HG03280 (cell line): ENCODE measurements at regions not wholly inside any gene's neighbourhood (a gene's known extent, or its start where the extent isn't known, plus 50 kb on each side); places are given as distances from the start of the nearest gene placed in this dataset.
"Not testable (repeated sequence)": the region's sequence is repeated elsewhere in the genome, so short reads cannot be mapped to it uniquely, and the experiment has no call there.

Experiments
- ATAC-seq: cut with Tn5 transposase; IDR thresholded peaks from one replicate; pipeline ENCODE4 v1.9.1; 2021; ENCODE audit warnings: mild to moderate bottlenecking, moderate library complexity; ENCODE audit not compliant: unreplicated experiment

DNA sequence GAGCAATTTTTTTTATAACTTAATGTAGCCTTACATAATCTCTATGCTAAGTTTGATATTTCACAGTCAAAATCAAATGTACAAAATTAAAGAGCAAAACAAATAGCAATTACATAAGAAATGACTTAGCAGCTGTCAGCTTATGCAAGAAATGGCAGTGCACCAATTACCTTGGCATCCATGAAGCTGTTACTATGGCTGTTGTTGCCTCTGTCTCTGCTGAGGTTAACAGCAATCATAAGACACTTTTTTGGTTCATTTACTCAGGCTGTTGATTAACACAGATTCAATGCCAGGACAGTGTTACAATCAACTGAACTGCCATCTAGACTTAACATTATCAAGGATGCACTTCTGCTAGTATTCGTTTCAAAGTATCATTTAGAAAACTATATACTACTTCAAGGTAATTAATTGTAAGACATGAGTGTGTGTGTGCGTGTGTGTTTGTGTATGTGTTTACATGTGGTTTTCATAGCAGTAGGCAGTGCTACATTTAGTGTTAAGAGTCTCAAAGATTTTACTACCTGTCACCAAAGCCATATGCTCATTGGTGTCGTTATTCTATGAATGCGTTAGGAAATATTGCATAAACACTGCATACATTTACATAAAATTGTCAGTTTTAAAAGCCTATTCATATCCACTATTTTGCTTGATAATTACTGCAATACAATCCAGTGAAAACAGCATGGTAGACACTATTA, 1084.2 kb upstream of the COX7C start:
- no peak for ATAC-seq

DNA sequence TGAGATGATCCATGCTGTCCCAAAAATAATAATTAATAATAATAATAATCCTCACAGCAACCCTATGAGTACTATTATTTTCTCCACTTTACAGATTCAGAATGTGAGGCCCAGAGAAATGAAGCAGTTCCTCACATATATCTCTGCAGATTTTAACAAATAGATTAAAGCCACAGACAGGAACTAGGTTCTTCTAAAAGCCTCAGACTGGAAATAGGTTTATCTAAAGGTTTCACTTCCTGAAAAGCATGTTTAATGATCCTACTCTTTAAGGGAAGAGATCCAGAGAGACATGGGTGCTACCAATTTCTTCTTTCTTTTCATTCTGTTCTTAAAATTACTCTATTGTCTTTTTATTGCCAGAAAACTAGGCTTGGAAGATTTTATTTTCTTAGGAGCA, 1079.4 kb upstream of the COX7C start:
- ATAC-seq, result no peak

DNA sequence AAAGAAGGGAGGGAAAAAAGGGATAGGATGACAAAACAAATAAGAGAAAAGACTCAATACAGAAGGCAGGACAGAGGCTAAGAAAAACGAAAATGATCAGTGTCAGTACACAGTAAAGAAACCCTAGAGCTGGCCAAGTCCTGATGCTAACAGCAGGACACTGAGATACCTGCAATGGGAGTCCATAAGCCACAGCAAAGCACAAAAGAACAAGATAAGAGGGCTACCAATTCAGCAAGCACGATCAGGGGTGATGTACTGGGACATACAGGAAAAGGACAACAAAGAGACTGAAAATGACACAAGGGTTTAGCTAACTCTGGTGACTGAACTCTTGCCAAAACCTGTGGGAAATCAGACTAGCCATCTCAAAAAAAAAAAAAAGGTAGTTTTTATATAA, 1072.6 kb upstream of the COX7C start:
- no peak for ATAC-seq

DNA sequence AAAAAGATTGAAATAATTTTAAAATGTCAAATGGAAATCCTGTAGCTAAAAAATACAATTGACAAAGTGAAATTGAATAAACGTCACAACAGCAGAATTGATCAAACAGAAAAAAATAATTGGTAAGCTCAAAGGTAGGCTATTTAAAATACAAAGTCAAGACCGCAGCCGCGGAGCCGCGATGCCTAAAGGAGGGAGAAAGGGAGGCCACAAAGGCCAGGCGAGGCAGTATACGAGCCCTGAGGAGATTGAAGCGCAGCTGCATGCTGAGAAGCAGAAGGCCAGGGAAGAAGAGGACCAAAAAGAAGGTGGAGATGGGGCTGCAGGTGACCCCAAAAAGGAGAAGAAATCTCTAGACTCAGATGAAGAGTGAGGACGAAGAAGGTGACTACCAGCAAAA, 1068.5 kb upstream of the COX7C start:
- ATAC-seq, result no peak

DNA sequence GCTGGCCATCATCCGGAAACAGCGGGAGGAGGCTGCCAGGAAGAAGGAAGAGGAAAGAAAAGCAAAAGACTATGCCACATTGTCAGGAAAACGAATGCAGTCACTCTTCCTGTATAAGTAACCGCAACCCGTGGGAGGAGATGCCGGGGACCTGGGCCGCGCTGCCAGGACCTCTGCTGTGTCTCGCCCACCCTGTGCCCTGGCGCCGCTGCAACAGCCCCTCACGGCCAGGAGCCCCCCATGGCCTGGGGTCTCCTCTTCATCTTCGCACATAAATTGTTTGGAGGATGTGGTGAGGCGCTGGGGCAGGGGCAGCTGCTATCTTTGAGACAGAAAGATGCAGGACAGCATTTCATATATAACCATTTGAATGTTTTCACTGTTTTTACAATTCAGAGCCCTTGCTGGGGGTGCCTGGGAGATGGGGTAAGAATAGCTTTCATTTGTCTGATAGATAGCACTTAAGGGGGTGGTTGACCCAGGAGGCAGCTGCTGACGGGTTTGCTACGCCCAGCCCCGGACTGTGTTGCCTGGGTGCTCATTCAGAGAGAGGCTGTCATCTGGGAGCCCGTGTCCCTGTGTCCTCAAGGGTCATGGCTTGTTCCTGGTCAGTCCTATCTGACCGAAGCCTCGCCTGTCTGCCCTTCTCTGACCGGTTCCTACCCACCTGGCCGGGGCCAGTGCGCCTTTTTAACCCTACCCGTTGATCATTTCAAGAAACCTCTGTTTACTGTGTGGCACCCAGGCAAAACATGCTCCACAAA, 1067.7 kb upstream of the COX7C start:
- no peak for ATAC-seq

DNA sequence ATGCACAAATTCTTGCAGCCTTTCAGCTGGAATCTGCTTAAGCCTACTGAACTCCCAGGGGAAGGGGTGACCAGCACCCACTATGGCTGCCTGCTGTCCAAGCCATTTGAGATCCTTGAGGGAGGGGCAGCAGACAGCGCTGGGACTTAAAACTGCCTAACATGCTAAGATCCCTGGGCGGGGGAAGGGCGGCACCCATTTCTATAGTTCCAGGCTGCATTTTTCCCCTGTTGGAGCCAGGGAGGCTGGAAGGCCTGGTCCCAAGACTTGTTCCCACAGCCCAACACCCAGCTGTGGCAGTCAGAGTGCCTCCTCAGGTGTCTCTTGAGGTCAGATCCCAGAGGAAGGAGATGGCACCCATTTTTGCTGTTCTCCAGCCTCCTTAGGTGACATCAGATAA, 1061.3 kb upstream of the COX7C start:
- no peak for ATAC-seq

DNA sequence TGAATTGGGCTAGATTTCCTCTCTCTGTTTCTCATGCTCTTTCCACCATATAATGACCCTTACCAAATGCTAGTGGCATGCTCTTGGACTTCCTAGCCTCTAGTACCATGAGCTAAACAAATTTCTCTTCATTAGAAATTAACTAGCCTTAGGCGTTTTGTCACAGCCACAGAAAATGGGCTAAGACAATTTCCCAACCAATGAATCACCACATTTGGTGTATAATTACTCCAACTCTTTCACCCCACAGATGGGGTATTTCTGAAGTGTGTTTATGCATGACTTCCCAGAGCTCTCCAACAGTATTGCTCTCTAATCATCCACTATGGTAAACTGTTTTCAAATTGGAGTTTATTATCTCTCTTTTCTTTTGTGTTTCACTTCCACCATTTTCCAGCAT, 1041.1 kb upstream of the COX7C start:
- ATAC-seq, result no peak

DNA sequence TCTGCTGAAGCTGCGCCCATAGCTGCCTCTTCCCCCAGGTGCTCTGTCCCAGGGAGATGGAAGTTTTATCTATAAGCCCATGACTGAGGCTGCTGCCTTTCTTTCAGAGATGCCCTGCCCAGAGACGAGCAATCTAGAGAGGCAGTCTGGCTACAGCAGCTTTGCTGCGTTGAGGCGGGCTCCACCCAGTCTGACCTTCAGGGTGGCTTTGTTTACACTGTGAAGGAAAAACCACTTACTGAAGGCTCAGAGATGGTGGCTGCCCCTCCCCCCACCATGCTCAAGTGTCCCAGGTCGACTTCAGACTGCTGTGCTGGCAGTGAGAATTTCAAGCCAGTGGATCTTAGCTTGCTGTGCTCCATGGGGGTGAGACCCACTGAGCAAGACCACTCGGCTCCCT, 1029.9 kb upstream of the COX7C start:
- not testable (repeated sequence) for ATAC-seq

DNA sequence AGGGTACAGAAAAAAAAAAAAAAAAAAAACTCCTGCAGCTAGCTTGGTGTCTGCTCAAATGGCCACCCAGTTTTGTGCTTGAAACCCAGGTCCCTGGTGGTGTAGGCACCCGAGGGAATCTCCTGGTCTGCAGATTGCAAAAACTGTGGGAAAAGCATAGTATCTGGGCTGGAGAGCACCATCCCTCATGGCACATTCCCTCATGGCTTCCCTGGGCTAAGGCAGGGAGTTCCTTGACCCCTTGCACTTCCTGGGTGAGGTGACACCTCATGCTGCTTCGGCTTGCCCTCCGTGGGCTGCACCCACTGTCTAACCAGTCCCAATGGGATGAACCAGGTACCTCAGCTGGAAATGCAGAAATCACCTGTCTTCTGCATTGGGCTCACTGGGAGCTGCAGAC, 1029.5 kb upstream of the COX7C start:
- ATAC-seq, result not testable (repeated sequence)

DNA sequence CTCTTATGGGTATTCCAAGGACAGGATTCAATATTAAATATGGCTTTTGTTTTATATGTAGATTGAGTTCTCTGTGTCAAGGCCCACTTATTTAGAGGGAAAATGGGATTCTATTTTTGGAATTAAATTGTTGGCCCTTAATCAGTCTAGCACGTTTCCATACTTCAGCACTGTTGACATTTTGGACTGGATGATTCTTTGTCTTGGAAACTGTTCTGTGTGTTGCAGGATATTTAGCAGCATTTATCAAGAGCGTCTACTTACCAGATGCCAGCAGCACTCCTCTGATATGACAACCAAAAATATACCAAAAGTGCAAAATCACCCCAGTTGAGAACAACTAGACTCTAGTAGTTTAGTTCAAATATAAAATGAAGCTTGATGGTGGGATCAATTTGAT, 1027.0 kb upstream of the COX7C start:
- no peak for ATAC-seq

DNA sequence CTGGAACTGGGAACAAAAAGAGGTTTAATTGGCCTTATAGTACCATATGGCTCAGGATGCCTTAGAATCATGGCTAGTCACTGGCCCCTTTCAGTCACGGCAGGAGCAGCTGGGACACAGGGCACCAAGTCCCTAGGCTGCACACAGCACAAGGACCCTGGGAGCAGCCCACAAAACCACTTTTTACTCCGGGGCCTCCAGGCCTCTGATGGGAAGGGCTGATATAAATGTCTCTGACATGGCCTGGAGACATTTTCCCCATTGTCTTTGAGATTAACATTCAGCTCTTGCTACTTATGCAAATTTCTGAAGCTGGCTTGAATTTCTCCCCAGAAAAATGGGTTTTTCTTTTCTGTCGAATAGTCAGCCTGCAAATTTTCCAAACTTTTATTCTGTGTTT, 1026.4 kb upstream of the COX7C start:
- ATAC-seq, result no peak

DNA sequence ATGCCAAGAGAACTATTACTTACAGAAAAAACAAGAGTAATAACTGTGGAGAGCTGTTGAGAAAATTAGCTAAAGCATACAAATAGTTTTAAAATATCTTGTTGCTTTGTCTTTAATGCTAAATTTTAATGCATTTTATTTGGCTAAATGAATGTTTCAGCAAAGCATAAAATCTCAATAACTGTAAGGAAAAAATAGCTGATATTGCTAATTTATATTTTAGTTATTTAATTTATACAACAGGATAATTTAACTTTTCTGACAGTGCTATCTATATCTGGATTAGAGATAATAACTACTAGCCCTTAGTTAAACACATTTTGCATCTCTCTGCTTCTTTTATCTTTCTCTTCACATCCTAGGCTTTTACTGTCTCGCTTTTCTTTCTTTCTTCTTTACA, 1014.9 kb upstream of the COX7C start:
- no peak for ATAC-seq

DNA sequence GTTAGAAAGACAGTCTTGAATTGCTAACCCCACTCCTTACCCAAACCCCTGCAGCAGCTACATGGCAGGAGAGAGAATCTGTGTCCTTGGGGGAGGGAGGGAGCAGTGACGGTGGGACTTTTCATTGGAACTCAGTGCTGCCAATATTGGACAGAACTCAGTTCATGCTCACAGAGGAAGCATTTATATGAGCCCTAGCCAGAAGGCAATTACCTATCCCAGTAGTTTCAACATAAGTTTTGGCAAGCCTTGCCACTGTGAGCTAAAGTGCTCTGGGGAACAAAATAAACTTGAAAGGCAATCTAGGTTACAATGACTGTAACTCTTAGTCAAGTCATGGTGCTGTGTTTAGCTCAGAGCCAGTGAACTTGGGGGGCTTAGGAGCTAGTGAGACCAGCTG, 1013.4 kb upstream of the COX7C start:
- no peak for ATAC-seq

DNA sequence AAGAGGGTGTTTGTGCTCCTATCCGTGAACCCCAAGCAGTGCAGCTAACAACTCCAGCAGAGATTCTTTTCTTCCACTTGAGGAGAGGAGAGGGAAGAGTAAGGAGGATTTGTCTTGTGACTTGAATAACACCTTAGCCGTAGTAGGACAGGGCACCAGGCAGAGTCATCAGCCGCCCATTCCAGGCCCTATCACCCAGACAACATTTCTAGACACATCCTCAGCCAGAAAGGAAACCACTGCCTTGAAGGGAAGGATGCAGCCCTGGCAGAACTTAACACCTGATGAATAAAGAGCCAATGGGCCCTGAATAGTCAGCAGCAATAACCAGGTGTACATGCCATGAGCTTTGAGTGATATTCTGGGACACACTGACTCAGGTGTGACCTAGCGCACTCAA, 1013.0 kb upstream of the COX7C start:
- no peak for ATAC-seq

DNA sequence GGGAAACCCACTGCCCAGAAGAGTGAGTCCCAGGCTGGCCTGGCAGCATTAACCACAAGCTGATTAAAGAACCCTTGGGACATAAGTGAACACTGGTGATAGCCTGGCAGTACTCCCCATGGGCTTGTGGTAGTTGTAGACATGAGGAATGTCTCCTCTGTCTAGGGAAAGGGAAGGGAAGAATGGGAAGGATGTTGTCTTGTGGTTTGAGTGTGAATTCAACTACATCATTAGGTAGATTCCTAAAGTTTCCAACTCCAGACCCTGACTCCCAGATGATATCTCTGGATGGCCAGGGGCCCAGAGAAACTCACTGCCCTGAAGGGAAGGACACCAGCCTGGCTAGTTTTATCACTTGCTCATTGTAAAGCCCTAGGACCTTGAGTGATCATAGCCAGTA, 1012.4 kb upstream of the COX7C start:
- ATAC-seq, result no peak

DNA sequence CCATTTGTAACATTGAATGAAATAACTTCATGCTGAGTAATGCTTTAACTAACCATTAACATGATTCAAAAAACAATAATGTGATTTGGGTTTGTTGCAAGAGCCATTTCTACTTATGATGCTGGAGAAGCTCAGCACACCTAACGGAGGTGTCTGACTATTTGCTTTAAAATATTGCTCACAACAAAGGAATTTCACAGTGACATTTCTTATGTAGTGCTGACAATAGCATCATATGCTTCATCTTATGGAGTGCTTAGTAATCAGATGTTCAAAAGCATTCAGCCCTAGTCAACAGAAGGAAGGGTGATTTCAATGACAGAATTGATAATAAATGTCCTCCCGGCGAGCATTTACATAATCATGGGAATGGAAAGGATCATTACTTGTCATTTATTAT, 1003.3 kb upstream of the COX7C start:
- no peak for ATAC-seq

DNA sequence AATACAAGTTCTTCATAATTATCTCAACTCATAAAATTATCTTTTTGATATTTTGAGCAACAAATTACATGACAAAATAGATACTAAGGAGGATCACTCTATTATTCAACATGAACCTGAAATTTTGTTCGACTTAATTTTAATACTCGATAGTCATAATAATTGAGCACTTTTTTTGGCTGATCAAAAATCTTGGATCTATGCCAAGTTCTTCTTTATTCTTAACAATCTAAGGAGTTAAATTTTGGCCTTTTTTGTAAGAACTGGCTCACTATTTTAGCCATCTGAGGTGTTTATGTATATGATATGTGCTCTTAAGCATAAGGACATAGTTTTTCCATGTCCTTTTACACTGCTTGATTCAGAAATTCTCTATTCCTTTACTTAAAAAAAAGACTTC, 996.1 kb upstream of the COX7C start:
- no peak for ATAC-seq

DNA sequence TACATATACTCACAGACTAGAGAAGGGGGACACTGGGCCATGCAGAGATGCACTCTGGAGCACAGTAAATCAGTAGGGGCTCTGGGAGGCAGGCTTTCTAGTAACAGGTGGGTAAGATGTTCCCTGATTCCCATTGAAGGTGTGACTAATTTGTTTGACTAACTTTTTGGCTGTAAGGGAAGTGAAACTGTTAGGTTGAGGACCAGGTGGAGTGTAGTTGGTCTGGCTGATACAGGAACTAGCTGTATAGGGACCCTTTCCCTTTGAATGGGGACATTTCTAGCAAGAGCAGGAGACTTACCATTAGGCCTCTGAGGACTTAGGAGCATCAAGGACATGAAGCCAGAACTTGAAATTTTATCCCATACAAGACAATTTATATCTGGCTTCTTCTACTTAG, 989.6 kb upstream of the COX7C start:
- ATAC-seq, result no peak

DNA sequence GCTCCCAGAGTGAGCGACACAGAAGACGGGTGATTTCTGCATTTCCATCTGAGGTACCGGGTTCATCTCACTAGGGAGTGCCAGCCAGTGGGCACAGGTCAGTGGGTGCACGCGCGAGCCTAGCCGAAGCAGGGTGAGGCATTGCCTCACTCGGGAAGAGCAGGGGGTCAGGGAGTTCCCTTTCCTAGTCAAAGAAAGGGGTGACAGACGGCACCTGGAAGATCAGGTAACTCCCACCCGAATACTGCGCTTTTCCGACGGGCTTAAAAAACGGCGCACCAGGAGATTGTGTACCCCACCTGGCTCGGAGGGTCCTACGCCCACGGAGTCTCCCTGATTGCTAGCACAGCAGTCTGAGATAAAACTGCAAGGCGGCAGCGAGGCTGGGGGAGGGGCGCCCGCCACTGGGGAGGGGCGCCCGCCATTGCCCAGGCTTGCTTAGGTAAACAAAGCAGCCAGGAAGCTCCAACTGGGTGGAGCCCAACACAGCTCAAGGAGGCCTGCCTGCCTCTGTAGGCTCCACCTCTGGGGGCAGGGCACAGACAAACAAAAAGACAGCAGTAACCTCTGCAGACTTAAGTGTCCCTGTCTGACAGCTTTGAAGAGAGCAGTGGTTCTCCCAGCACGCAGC, 979.1 kb upstream of the COX7C start:
- ATAC-seq, result not testable (repeated sequence)

DNA sequence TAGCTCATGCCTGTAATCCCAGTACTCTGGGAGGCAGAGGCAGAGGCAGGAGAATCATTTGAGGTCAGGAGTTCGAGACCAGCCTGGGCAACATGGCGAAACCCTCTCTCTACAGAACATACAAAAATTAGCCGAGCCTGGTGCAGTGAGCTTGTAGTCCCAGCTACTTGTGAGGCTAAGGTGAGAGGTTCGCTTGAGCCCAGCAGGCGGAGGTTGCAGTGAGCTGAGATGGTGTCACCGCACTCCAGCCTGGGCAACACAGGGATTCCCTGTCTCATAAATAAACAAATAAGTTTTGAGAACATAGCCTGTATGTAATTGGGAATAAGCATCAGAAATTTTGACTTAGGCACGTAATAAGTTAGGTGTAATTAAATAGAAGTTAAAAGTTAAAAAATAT, 971.7 kb upstream of the COX7C start:
- no peak for ATAC-seq

DNA sequence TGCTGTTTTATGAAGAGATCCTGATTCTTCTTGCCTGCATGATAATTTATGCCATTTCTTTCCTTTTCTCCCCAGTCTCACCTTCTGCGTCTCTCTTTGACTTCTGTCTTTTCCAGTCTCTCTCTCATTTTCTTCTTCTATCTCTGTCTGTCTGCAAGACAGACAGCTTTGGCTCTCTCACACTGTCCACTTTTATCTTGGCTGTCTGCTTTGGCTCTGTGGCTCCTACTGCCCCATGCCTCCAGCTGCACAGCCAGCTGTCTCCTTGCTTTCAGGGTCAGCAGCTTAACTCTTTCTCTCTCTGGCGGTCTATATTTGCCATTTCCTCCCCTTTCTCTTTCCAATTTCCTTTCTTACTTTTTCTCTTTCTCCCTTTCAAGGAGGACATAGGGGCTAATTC, 971.1 kb upstream of the COX7C start:
- ATAC-seq, result no peak
